Hippocampal formation (tissue), 2 donors: ENCODE measurements at regions not wholly inside any gene's neighbourhood (a gene's known extent, or its start where the extent isn't known, plus 50 kb on each side); places are given as distances from the start of the nearest gene placed in this dataset.
"Not testable (repeated sequence)": the region's sequence is repeated elsewhere in the genome, so short reads cannot be mapped to it uniquely, and the experiment has no call there.

Experiments used
- DNase-seq, 2 donors: peaks; one replicate each; lab custom pipeline; 2025; lab: John Stamatoyannopoulos, UW

- DNase-seq, result no peak
Observed at GRCh38 chr14:77985211-77985615, 185.0 kb upstream of the NRXN3 start.

DNA sequence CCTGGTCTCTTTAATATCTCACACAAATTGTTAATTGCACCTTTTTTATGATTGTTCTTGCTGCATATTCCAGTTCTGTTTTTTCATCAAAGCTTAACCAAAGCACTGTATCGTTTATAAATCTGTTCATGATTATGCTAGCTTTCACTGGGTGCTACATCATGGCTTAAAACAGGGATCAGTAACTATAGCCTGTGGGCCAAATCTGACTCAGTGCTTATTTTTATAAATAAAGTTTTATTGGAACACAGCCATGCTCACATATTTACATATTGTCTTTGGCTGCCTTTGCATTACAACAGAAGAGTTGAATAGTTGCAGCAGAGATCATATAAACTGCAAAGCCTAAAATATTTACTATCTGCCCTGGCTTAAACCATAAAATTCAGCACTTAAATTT, 183.4 kb upstream of the NRXN3 start:
- DNase-seq, result no peak

DNA sequence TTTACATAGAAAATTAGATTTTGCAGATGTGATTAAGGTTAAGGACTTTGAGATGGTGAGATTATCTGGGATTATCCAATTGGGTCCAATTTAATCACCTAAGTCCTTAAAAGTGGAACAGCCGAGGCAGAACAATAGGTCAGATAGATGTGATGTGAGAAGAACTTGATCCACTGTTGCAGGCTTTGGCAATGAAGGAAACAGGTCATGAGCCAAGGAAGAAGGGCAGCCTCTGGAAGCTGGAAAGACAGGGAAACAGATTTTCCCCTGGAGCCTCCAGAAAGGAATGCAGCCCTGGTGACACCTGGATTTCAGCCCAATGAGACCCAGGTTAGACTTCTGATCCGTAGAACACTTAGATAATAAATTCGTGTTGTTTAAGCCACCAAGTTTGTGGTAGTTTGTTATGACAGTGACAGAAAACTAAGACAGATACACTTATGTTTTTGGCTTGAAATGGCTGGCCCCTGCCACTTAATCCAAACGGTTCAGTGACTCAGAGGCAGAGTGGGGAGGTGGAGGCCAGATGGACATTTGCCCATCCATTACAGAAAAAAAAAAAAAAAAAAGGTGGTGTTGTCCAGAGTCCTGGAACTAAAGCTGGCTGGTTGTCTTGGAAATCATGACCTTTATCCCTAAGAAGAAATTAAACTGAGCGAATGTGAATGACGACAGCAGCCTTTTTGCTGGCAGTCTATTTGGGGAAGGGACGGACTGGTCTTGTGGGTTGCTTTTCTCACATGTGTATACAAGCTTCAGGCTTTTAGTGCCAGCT, 181.9 kb upstream of the NRXN3 start:
- no peak for DNase-seq

- DNase-seq, result peak; percentile 78 to 87
Observed at GRCh38 chr14:77988970-77989369, 181.2 kb upstream of the NRXN3 start.

- DNase-seq, result peak; percentile 89 to 96
Observed at GRCh38 chr14:77989441-77989991, 180.7 kb upstream of the NRXN3 start.

DNA sequence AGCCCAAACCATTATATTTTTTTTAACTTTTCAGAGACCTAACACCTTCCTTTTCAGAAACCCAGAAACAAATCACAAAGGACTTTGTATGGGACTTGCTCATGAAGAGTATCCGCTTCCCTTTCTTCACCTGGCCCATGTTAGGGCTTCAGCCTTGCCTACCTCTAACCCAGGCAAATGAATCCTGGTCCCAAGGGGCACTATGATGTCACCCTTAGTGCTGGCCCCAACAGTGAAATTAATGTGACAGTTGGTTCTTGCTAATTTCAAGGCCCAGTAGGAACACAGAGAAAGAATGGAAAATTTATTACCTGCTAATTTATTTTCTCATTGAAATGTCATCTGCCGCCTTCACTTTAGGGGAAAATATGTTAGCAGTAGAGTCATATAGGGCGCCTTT, 179.8 kb upstream of the NRXN3 start:
- DNase-seq, result no peak

DNA sequence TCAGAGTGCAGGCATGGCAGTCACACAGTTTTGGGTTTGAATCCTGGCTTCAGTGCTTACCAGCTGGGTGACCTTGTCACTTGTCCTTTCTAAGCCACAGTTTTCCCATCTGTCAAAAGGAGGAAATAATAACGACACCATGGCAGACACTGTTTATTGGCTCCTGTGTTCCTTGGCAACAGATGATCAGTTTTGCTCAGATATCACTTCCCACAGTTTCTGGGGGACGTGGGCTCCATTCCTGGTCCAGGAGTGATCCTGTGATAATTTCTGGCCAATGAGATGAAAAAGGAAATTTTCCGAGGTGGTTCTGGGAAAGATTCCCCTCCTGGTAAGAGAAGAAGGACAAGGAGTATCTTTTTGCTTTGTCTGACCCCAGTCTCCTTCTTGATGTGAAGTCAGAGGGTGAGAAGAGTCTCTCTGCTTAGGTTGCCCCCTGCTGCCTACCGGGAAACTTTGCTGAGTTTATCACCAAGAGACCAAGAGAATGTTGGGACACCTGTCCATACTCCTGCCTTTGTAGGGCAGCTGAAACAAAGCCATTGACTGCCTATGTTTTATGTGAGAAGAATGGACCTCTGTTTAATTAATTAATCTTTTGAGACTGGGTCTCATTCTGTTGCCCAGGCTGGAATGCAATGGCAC, 178.9 kb upstream of the NRXN3 start:
- DNase-seq, result peak in 1 of 2 donors; percentile 43

DNA sequence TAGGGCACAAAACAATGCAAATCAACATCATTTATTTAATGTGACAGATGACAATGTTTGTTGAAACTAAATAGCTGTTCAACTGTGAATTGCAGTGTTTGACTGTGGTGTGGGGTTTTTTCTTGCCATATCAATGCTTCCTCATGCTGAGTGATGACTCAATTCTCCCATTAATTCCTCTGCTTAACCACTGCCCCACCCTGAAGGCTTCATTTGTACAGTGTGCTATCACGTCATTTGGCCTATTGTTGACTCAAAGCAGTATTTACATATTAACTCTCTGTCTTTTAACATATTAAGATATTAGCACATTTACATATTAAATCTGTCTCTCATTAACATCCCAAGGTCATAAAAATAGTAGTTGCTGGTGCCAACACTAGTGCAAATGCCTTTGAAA, 164.8 kb upstream of the NRXN3 start:
- DNase-seq, result no peak

DNA sequence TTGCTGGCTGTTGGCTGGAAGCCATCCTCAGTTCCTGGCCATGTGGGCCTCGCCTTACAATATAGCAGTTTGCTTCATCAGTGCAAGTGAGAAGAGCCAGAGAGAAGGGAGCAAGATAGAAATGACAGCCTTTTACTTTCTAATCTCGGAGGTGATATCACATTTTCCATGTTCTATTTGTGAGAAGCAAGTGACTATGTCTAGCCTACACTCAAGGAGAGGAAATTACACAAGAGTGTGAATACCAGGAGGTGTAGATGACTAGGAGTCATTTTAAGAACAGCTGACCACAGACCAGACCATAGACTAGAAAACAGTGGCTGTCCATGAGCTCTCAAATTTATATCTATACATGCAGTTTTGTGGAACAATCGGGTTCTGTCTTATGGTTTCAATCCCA, 163.0 kb upstream of the NRXN3 start:
- no peak for DNase-seq

GRCh38 chr14:78010688-78011087, 159.5 kb upstream of the NRXN3 start:
- no peak for DNase-seq

DNA sequence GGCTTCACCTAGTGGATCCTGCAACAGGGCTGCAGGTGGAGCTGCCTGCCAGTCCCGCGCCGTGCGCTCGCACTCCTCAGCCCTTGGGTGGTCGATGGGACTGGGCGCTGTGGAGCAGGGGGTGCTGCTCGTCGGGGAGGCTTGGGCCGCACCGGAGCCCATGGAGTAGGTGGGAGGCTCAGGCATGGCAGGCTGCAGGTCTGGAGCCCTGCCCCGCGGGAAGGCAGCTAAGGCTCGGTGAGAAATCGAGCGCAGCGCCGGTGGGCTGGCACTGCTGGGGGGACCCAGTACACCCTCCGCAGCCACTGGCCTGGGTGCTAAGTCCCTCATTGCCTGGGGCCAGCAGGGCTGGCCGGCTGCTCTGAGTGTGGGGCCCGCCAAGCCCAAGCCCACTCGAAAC, 156.3 kb upstream of the NRXN3 start:
- DNase-seq, result not testable (repeated sequence)

GRCh38 chr14:78016532-78016931, 153.6 kb upstream of the NRXN3 start:
- no peak for DNase-seq

DNA sequence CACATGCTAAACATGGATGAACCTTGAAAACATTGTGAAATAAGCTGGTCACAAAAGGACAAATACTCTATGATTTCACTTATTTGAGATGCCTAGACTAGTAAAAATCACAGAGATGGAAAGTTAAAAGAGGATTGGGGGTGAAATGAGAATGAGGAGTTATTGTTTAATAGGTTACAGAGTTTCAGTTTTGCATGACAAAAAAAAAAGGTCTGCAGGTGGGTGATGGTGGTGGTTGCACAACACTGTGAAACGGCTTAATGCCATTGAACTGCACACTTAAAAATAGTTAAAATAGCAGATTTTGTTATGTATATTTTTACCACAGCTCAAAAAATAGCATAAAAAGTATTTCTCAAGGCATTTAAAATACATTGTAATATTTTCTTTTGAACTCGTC, 151.9 kb upstream of the NRXN3 start:
- no peak for DNase-seq

- peak in 1 of 2 donors; percentile 21 for DNase-seq
Observed at GRCh38 chr14:78022059-78022458, 148.1 kb upstream of the NRXN3 start.

GRCh38 chr14:78023112-78023511, 147.1 kb upstream of the NRXN3 start:
- no peak for DNase-seq

DNA sequence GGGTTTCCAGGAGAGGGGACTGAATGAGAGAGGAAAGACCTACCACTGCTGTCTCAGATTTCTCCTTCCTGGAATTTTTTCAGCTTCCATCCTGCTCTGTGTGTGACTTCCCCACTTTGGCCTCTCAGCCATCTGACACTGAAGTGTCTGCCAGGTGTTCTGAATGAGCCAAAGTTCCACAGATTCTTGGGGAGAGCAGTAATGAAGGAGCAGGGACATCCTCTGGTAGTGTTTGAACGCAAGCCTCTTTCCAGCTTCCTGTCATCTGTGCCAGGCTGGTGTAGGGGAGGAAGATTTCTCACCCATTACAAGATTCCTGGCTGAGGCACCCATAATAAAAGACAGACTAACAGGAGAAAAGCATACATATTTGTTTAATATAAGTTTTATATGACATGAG, 141.7 kb upstream of the NRXN3 start:
- no peak for DNase-seq

- DNase-seq, result peak in 1 of 2 donors; percentile 3
Observed at GRCh38 chr14:78029601-78030372, 140.4 kb upstream of the NRXN3 start.

GRCh38 chr14:78043349-78043748, 126.8 kb upstream of the NRXN3 start:
- no peak for DNase-seq

- no peak for DNase-seq
Observed at GRCh38 chr14:78048120-78048519, 122.1 kb upstream of the NRXN3 start.

DNA sequence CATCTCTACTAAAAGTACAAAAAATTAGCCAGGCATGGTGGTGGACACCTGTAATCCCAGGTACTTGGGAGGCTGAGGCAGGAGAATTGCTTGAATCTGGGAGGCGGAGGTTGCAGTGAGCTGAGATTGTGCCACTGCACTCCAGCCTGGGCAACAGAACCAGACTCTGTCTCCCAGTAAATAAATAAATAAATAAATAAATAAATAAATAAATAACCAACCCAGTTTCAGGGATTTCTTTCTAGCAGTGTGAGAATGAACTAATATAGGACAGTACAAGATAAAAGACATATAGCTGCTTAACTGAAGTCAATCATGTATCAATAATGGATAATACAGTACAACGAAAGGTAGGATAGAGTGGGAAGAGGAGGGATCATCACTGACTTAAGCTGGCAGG, 113.3 kb upstream of the NRXN3 start:
- DNase-seq, result not testable (repeated sequence)

DNA sequence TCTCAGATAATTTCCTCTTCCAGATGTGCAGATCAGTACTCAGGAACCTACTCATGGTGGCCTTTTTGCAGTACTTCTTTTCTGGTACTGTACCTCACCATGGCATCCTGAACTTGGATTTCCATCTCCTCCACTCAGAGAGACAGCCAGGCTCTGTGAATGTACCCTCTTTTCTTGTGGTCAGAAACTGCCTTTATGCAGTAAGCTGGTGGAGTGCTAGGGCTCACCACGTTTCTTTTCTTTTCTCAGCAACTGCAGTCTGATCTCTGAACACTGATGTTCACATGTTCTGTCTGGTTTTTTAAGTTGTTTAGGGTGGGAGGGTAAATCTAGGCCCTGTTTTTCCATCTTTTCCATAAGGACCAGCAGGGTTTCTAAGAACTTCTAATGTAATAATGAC, 99.8 kb upstream of the NRXN3 start:
- no peak for DNase-seq

DNA sequence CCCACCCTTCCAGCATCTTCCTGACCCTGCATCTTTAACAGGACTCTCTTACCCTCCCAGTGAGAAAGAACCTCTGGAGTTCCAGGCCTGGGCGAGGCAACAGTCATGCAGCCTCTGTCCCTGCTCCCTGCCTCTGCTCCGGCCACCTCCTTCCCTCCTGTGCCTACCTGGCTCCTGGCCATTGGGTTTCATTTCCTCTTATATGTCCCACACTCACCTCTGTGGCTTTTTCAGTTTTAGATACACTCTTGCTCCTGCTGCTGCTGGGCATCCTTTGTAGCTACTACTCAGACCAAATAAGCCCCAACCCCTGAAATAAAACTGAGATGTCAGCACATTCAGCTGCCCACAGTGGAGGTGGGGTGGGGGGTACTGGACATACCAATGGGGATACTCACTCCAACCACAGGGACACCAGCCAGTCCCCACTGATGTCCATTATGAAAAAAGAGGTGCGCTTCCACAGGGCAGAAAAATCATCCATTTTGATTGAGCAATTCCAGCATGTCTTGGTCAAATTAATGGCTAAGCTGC, 99.1 kb upstream of the NRXN3 start:
- no peak for DNase-seq
